Activated CD8-positive, alpha-beta T cell treated with anti-CD3 and anti-CD28 coated beads for 36 hours (primary cell): ENCODE measurements at regions not wholly inside any gene's neighbourhood (a gene's known extent, or its start where the extent isn't known, plus 50 kb on each side); places are given as distances from the start of the nearest gene placed in this dataset.

Source experiments
- ATAC-seq: fragments of 200-7000 bp; cut with Tn5 transposase; one replicate; pipeline ENCODE4 v1.10.0; 2021; ENCODE audit warnings: mild to moderate bottlenecking, moderate library complexity
- CTCF ChIA-PET: fragments of 350-600 bp; sonication (Branson Sonifier 250); formaldehyde crosslinking; loops from one replicate; lab custom pipeline; 2021; ENCODE audit warnings: antibody characterized with exemption; lab: Charles Lee
- POLR2A ChIA-PET: fragments of 350-600 bp; sonication (Branson Sonifier 250); formaldehyde crosslinking; loops from one replicate; lab custom pipeline; 2021; ENCODE audit warnings: antibody characterized with exemption; lab: Charles Lee
- DNase-seq: peaks from one replicate; pipeline ENCODE4 v3.0.0-alpha.2; 2020
- H3K27ac Mint-ChIP-seq: one replicate; pipeline ENCODE4 v1.8.0; 2021; ENCODE audit warnings: mild to moderate bottlenecking, mixed read lengths
- H3K27me3 Mint-ChIP-seq: one replicate; pipeline ENCODE4 v1.8.0; 2021; ENCODE audit warnings: mixed read lengths
- H3K36me3 Mint-ChIP-seq: one replicate; pipeline ENCODE4 v1.8.0; 2021; ENCODE audit warnings: low read depth, mixed read lengths
- H3K4me1 Mint-ChIP-seq: one replicate; pipeline ENCODE4 v1.8.0; 2021; ENCODE audit warnings: low read depth, mixed read lengths
- H3K4me3 Mint-ChIP-seq: one replicate; pipeline ENCODE4 v1.8.0; 2021; ENCODE audit warnings: mild to moderate bottlenecking, moderate library complexity, mixed read lengths
- H3K9me3 Mint-ChIP-seq: one replicate; pipeline ENCODE4 v1.8.0; 2021; ENCODE audit warnings: mixed read lengths
- CTCF ChIP-seq: fragments of 200-600 bp; IDR thresholded peaks from one replicate; pipeline ENCODE4 v1.8.0; 2022; ENCODE audit warnings: antibody characterized with exemption, mild to moderate bottlenecking
- intact Hi-C: fragments of 100-400 bp; cut with micrococcal nuclease; formaldehyde crosslinking; loops from one replicate; pipeline ENCODE4 v1.10.0; 2022

DNA sequence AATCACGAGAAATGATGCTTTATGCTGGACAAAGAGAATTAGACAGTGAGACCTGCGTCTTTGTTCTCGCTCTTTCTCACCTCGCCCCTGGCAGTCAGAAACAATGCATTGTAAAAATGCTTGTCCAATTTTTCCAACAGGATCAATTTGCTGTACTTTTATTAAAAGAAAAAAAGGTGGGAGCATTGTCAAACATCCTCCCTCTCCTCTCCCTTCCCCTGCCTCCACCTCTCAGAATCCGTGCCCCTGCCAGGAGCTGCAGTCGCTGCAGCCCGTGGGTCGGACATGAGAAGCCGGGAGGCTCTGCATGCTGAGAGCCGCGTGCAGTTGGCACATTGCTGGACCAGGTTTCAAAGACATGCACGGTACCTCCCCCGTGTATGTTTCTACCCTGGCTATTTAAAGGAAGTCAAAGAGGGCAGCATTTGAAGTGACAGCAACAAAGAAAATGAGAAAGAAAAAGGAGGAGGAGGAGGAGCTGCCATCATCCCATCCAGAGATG is 161.0 kb upstream of the KAZN start:
- DNase-seq (no peak), ATAC-seq (no peak)
- intact Hi-C loops: no loop called here
- Mint-ChIP-seq H3K27me3 (peaks cover 2% of the 10 kb centered on the region), H3K27ac (no peak overlapping the region), H3K4me3 (no peak overlapping the region), H3K36me3 (no peaks in the 10 kb centered on the region), H3K9me3 (no peaks in the 10 kb centered on the region), H3K4me1 (no peaks in the 10 kb centered on the region)
- ChIA-PET CTCF (interaction anchor here (1.7 kb wide), 1 partner anchor 14 kb away, joined by 3 read pairs; no protein-coding TSS in a partner anchor), POLR2A (no interaction called here)
- no peak for TF ChIP-seq CTCF

GRCh38 chr1:14438127-14438769 is 160.2 kb upstream of the KAZN start:
- Mint-ChIP-seq H3K27me3 (peaks cover 3% of the 10 kb centered on the region), H3K4me1 (no peaks in the 10 kb centered on the region), H3K4me3 (no peak overlapping the region), H3K27ac (no peak overlapping the region), H3K36me3 (no peaks in the 10 kb centered on the region), H3K9me3 (no peaks in the 10 kb centered on the region)
- ChIA-PET POLR2A (no interaction called here), CTCF (no interaction called here)
- no peak for ATAC-seq
- no peak for DNase-seq
- TF ChIP-seq CTCF: no peak
- intact Hi-C loops: no loop called here

- ChIA-PET POLR2A (no interaction called here), CTCF (no interaction called here)
- DNase-seq (no peak), ATAC-seq (no peak)
- H3K4me3 Mint-ChIP-seq: no peak overlapping the region
- no peak overlapping the region for H3K27ac Mint-ChIP-seq
- no peaks in the 10 kb centered on the region for H3K9me3 Mint-ChIP-seq
- no peak for TF ChIP-seq CTCF
- intact Hi-C loops: no loop called here
- peaks cover 2% of the 10 kb centered on the region for H3K27me3 Mint-ChIP-seq
- H3K36me3 Mint-ChIP-seq: no peaks in the 10 kb centered on the region
- no peaks in the 10 kb centered on the region for H3K4me1 Mint-ChIP-seq
These were observed 159.5 kb upstream of the KAZN start for GRCh38 chr1:14439015-14439414.

- ChIA-PET CTCF (no interaction called here), POLR2A (no interaction called here)
- H3K4me1 Mint-ChIP-seq: no peaks in the 10 kb centered on the region
- TF ChIP-seq CTCF: no peak
- no peaks in the 10 kb centered on the region for H3K9me3 Mint-ChIP-seq
- H3K27ac Mint-ChIP-seq: no peak overlapping the region
- intact Hi-C loops: no loop called here
- ATAC-seq: no peak
- no peaks in the 10 kb centered on the region for H3K36me3 Mint-ChIP-seq
- peaks cover 2% of the 10 kb centered on the region for H3K27me3 Mint-ChIP-seq
- no peak overlapping the region for H3K4me3 Mint-ChIP-seq
- no peak for DNase-seq
These were observed 158.3 kb upstream of the KAZN start for GRCh38 chr1:14440166-14440565.

- ATAC-seq (no peak), DNase-seq (no peak)
- TF ChIP-seq CTCF: no peak
- ChIA-PET CTCF (no interaction called here), POLR2A (no interaction called here)
- H3K4me3 Mint-ChIP-seq: no peak overlapping the region
- intact Hi-C loops: no loop called here
- H3K27me3 Mint-ChIP-seq: peaks cover 2% of the 10 kb centered on the region
- no peaks in the 10 kb centered on the region for H3K4me1 Mint-ChIP-seq
- no peak overlapping the region for H3K27ac Mint-ChIP-seq
- no peaks in the 10 kb centered on the region for H3K9me3 Mint-ChIP-seq
- H3K36me3 Mint-ChIP-seq: no peaks in the 10 kb centered on the region
These were observed 157.8 kb upstream of the KAZN start for GRCh38 chr1:14440731-14441130.
